Erythroblast (primary cell): ENCODE measurements at regions not wholly inside any gene's neighbourhood (a gene's known extent, or its start where the extent isn't known, plus 50 kb on each side); places are given as distances from the start of the nearest gene placed in this dataset.

Experiments used
- GATA1 ChIP-seq: IDR thresholded peaks from 2 replicates; pipeline ENCODE4 v1.6.1; 2011; ENCODE audit warnings: low read depth, mild to moderate bottlenecking, control low read depth, low read length, moderate library complexity
- POLR2A ChIP-seq: IDR thresholded peaks from 2 replicates; pipeline ENCODE4 v1.6.1; 2011; ENCODE audit warnings: mild to moderate bottlenecking, low read length

DNA sequence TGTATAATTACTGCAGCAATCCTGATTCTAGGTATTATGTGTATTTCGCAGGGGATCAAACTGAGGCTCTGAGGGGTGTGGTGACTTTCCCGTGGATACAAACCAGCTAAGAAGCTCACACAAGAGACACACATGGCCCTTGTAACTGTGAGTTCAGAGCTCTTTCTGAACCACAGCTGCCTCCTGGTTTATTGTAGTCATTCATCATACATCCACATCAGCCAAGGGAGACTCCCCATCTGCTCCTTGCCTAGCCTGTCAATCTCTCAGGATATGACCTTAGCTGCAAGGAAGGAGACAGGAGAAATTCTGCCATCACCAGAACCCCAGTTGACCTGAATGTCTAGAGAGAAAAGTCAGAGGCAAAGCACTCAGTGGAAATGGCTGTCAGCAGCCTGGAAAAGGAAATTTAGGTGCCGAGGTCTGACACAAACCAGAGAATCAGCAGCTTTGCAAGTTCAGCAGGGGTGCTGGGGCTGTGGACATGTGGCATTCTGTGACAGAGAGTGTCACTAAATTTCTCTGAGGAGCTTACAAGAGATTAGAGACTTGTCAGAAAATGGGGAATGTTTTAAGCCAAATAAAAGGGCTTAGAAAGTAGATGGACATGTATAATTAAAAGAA is 209.5 kb downstream of the AASDHPPT start:
- TF ChIP-seq POLR2A (no peak), GATA1 (no peak)
